ENCODE measurements at regions not wholly inside any gene's neighbourhood (a gene's known extent, or its start where the extent isn't known, plus 50 kb on each side); places are given as distances from the start of the nearest gene placed in this dataset.

- TF ChIP-seq CTCF (IDR thresholded peaks at IDR 0.05; ENCODE audit: insufficient read depth, low read depth, low read length), result no peak
- no peak for TF ChIP-seq EZH2 (IDR thresholded peaks at IDR 0.05; ENCODE audit: insufficient read depth, low read length)
Observed at GRCh38 chr4:90051999-90052398, 75.2 kb upstream of the CCSER1 start.

All from astrocyte (in vitro differentiated cells and primary cell).